Activated effector memory CD4-positive, alpha-beta T cell treated with anti-CD3 and anti-CD28 coated beads, Interleukin-2, amount 50 U/mL, for 16 hours (primary cell): ENCODE measurements at regions not wholly inside any gene's neighbourhood (a gene's known extent, or its start where the extent isn't known, plus 50 kb on each side); places are given as distances from the start of the nearest gene placed in this dataset.
"Not testable (repeated sequence)": the region's sequence is repeated elsewhere in the genome, so short reads cannot be mapped to it uniquely, and the experiment has no call there.

Experiments
- DNase-seq: peaks from one replicate; pipeline ENCODE4 v3.0.0-alpha.2; 2020

DNA sequence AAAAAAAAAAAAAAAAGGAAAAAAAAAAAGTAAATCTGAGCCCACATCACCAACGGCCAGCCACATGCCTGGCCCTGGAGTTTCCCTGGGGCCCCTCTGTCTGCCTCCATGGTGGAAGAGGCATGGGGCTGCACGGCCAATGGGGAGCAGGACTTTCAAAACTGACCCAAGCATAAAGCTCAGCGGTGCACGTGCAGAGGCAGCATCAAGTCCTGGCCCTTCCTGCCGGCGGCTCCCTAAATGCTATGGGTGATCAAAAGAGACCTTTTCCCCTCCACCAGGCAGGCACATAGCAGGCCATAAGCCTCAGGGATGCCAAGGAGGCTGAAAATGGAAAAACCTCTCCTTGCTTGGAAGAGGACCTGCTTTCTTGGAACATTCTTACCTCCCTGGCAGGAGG lies 94.3 kb downstream of the OAT start:
- no peak for DNase-seq

DNA sequence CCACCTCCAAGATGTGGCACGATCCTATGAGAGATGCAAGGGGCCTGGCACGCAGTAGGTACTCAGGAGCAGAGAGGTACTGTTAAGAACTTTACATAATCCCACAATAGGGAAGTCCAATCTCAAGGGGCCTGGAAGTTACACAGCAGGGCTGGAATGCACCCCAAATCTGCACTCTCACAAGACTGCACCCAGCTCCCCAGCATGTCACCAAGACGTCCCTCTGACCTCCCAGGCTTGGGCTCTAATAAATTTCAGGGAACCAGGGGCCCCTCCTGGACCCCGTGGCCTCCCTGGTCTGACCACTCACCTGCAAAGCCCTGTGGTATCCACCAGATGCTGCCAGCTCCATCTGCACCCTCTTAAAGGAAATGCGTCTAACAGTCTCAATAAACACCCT lies 94.9 kb downstream of the OAT start:
- DNase-seq, result no peak

DNA sequence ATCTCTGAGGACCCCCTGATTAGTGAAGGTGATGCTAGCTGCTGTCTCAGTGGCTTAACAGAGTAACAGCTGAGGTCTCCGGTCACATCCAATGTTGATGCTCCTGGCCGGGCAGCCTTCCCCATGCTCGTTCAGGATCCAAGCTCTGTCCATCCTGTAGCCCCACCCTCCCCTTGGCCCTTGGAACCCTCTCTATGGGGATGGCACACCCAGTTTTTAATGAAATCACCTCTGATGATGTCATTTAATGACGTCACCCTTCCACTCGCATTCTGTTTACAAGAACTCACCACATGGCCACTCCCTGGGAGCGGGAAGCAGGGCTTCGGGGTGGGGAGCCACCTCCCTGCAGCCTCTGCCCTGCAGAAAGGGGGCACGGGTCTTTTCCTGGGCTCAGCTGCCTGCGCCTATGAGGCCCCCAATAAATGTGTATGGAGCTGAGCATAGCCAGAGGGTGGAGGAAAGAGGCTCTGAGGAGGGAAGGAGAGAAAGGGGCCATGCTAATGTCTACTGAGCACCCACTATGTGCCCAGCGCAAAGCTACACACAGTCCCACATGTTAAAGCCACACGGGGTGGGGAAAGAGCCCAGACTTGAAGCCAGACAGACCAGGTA lies 95.5 kb downstream of the OAT start:
- no peak for DNase-seq

DNA sequence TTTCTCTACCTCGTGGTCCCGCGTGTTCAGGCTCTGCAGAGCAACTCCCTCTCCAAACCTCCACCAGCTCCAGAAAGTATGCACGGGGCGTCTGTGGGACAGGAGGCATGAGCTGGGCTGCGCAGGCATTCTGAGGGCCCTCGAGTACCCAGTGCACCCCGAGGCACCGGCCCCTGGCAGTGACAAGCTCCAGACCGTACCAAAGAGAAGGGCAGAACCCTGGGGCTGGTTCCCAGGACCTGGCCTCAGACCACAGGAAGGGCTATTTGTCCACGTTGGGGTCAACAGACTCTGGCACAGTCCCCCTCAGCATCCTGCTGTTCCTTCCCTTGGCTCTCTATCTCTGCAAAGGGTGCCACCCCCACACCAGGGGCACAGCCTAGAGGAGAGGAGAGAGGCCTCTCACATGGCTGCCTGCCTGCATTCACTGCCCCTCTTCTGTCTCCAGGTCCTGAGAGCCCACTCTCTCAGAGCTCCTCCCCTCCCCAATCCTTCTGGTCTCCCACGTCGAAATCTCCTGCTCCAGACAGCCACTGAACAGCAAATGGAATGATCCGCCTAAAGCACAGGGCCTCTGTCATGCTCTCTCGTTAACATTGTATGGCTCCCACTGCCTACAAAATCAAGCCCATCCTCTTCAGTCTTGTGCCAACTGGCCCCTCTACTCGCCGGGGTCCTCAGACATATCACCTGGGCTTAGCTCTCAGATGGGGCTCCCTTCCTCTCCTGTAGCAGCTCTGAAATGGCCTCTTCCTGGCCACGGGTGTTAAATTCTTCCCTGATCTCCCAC lies 96.3 kb downstream of the OAT start:
- DNase-seq, result no peak

DNA sequence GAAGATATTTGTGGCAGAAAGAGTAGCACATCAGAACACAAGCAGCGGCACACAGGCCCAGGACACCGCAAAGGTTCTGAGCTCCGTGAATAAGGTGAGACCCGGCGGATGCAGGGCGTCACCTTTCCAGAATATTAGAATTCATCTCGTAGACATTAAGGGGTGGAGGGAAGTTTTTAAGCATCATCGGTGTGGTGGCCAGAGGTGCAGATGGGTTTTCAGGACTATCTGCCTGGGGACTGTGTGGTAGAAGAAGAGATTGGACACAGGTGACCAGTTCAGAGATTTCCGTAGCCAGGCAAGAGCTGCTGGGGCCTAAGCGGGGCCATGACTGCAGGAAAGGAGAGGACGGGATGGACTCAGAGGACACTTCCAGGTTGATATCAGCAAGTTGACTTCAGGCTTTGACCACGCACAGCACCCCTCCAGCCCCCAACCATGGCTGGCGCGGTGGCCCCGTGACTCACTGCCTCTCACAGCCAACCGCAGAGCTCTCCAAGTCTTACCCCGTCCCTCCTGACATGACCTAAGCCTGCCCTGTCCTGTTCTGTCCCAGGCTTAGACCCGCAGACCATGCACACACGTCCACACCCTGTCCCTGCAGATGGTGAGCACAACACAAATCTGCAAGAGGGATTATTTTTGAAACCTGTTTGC lies 97.2 kb downstream of the OAT start:
- no peak for DNase-seq

DNA sequence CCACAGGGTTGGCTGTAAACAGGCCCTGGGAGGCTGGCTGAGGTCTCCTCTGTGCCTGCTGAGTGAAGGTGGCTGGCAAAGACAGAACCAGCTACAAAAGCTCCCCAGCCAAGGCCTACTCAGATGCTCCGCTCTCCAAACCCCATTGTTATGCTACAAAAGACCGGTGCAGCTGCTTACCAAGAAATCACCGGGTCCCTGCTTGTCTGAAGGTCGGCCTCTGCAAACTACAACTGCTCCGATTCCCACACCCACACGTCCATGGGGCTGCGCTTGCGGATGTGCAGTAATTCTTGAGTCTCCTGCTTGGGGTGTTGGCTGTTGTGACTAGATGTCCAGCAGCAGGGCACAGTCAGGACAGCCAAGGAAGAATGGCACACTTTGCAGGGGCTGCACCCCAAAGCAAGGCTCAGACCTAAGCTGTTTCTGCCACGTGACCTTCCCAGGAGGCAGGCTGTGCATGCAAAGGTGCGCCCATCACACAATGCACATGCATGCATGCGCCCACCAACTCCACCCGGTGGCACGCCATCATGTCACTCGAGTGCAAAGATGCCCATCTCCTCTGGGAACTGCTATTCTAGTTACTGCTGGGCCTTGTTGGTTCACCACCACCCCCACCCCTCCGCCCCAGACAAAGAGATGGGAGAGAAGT lies 97.8 kb downstream of the OAT start:
- no peak for DNase-seq

DNA sequence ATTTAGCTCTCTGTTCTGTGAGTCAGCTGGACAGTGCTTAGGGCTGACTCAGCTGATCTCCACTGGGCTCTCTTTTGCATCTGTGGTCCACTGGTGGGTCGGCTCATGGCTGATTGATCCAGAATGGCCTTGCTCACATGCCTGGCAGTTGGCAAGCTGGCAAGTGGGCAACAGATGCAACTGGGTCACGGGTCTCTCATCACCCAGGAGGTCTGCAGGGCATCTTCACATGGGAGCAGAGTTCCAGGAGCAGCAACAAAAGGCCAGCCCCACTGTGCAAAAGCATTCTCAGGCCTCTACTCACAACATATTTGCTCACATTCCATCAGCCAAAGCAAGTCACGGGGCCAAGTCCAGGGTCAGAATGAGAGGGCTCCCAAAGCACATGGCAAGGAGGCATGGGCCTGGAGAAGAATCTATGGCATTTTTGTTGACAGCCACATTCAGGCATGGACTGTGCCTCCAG lies 98.8 kb downstream of the OAT start:
- no peak for DNase-seq

DNA sequence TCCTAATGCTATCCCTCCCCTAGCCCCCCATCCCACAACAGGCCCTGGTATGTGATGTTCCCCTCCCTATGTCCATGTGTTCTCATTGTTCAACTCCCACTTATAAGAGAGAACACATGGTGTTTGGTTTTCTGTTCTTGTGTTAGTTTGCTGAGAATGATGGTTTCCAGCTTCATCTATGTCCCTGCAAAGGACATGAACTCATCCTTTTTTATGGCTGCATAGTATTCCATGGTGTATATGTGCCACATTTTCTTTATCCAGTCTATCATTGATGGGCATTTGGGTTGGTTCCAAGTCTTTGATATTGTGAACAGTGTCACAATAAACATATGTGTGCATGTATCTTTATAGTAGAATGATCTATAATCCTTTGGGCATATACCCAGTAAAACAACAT lies 99.2 kb downstream of the OAT start:
- DNase-seq, result not testable (repeated sequence)

DNA sequence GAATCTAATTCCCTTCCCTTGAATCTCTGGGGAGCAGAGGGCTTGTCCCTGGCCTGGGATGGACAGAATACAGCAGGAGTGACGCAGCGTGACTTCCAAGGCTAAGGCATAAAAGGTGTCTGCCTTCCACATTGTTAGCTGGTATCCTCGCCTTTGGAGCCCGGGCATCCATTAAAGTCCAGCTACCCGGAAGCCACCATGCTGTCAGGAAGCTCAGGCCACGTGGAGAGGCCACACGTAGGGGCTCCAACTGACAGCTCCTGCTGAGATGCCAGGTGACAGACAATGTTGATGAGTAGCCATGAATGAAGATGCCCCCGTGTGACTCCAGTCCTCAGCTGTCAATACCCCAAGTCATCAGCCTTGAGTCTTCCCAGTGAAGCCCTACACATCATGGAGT lies 99.9 kb downstream of the OAT start:
- DNase-seq, result no peak

DNA sequence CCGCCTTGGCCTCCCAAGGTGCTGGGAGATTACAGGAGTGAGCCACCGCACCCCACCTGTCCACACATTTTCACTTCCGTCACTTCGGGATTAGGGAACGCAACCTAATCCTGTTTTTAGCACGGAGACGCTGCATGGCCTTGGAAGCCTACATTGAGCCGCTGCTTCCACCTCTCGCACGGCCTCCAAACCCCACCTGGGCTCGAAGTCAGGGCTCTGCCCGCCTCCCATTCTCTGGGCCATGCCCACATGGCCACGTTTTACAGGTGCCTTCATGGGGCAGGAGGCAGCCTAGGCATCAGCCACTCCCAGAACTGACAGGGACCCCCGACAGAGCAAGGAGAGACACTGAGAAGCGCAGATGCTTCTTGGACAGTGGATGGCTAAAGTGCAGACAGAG lies 100.6 kb downstream of the OAT start:
- no peak for DNase-seq

DNA sequence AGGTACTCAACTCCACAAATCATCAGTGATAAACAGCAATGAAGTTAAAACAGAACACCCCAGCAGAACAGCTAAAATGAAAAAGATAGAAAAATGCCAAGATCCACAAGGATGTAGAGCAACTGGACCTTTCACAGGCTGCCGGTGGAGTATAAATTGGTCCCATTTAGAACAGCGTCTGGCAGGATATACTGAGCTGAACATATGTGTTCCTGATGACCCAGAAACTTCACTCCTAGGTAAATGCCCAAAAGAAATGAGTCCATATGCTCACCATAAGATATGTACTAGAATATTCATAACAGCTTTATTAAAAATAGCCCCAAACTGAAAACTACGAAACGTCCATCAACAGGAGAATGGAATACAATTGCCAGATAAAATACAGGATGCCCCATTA lies 102.4 kb downstream of the OAT start:
- no peak for DNase-seq

DNA sequence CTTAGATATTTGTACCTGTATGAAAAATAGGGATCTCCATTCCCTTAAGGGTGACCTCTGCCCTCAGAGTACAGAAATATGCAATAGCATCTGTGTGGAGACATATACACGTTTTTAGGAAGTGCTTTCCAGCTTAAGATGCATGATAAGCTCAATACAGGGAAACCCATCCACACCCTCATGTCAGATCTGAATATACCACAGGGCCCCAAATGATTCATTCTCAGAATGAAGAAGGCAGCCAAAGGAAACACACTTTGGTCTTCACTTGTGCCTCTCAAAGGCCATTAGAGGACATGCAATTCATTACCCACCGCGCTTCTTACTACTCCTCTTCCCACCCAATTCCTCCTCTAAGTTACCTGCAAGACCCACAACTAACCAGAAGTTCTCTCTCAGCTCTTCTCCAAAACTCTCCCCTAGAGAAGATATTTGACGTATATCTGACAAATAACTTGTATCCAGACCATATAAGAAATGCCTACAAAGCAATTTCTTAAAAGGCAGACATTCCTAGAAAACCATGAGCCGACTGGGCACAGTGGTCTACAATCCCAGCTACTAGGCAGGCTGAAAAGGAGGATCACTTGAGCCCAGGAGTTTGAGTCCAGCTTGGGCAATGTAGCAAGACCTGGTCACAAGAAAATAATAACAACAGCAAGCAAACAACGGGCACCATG lies 103.0 kb downstream of the OAT start:
- no peak for DNase-seq

DNA sequence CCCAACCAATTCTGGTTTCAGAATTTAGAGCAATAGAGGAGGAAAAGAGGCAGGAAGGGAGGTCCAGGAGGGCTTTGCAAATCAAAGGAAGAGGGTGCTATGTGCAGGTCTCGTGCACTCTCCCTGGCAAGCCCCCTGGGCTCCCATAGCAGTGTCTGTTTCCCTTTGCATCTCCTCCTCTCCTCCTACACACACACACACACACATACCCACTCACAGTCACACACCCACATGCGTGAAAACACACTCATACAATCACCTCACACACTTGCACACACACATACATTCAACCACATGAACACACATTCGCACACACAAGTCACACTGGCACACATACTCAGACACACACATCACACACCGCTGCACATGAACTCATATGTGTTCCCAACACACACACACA lies 105.3 kb downstream of the OAT start:
- no peak for DNase-seq

DNA sequence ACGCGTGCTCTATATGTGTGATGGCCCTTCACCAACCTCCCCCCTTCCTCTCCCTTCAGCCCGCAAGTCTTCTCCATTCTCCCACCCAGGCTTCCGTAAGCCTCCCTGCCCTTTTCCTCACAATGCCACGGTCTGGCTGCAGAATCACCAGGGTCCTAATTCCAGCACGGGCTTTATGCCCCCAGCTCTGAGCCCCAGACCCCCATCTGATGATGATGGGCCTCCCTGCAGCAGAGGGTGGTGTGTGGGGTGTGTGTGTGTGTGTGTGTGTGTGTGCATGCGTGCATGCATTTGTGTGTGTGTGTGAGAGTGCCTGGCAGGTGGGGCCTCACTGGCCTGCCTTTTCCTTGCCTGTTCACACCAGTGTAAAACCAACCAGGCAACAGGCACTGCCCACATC lies 109.9 kb downstream of the OAT start:
- DNase-seq, result peak; percentile 22

DNA sequence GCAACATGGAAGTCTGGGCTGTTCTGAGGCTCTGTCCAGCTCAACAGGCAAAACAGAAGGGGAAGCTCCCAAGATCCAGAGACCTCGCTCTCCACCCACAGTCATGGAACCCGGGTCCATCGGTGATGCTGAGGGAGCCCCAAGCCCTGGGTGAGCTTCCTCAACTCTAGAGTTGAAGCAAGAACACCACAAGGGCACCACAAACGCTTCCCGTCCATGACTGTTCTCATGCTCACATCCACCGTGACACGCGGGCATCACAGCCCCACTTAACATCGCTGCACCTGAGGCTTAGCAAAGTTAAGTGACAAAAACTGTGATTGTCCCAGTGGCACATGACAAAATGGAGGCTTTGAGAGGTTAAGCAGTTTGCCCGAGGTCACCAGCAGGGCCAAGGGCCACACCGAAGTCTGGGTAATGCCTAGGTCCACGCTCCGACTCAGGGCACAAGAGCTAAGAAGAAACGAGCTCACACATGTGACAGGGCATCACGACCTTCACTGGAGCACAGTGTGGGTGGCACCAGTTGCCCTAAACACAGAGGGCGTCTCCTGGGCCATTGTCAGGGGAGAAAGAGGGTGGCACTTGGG lies 110.6 kb downstream of the OAT start:
- DNase-seq, result peak; percentile 42

DNA sequence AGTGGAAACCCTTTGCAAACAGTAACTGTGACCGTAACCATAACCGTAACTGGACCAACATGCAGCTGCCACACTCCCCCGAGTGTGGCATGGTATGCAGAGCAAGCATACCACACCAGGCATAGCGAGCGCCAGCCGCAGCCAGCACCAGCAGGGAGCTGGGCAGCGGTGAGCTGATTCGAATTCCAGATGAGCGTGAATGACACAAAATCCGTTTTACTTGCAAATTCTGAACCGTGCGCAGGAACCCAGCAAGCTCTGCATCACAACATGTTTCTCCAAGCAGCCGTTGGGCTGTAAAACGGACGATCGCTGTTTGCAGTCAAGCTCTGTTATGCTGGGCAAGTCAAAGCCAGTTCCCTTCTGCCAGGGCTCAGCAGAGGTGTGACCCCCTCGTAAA lies 111.1 kb downstream of the OAT start:
- DNase-seq, result peak; percentile 16

DNA sequence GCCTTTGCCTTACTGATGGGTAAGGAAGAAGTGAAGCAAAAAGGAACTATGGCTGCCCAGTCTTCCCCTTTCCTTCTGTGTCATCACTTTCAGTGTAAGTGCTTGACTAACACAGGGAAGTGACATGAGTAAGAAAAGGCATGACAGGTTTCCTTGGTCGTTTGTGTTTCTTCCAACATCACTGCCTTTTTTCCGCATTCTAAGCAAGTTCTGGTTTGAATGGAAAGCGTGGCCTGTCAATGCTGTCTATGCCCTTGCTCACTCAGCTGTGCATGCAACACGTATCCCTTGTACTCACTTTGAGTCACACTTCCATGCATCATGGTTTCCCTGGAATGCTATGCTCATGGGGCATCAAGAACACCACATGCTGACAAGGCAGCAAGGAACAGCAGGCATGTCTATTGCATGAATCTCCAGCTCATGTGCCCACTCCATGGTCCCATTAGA lies 111.8 kb downstream of the OAT start:
- DNase-seq, result no peak

DNA sequence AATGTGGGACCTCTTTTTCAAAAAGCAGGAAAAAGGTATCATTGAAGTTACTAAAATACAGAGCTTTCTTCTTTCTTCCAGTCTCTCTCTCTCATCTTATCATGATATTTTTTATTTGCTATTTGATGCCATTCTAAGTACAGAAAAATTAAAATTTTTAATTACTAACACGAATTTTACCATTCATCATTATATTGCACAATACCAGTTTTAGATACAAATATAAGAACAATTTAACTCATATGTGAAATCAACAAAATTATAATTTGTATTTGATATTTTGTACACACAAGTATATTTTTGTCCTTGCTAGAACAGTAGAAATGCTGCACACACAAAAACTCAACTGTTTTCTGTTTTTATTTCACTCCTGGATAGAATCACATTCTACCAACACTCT lies 112.2 kb downstream of the OAT start:
- DNase-seq, result no peak

DNA sequence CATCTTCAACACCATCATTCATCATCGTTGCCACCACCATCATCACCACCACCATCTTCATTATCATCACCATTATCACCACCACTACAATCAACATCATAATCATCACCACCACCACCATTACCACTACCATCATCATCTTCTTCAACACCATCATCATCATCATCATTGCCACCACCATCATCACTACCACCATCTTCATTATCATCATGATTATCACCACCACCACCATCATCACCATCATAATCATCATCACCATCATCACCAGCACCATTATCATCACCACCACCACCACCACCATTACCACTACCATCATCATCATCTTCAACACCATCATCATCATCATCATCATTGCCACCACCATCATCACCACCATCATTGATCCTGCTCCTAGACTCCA lies 112.7 kb downstream of the OAT start:
- no peak for DNase-seq

DNA sequence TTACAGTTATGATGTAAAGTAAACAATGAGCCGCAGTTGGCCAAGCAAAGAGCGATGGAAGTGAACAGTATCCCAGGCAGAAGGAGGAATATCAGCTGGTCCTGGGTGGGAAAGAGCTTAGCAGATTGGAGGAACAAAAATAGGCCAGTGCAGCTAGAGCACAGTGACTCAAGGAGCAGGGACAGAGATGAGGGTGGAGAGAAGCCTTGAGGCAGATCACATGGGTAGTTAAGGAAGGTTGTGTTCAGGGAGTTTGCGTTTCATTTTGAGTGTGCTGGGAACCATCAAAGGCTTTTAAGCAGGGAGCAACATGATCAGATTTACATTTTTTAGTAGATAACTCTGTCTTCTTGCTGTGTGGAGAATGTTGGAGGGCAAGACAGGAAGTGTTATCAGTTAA lies 113.6 kb downstream of the OAT start:
- DNase-seq, result peak; percentile 34

DNA sequence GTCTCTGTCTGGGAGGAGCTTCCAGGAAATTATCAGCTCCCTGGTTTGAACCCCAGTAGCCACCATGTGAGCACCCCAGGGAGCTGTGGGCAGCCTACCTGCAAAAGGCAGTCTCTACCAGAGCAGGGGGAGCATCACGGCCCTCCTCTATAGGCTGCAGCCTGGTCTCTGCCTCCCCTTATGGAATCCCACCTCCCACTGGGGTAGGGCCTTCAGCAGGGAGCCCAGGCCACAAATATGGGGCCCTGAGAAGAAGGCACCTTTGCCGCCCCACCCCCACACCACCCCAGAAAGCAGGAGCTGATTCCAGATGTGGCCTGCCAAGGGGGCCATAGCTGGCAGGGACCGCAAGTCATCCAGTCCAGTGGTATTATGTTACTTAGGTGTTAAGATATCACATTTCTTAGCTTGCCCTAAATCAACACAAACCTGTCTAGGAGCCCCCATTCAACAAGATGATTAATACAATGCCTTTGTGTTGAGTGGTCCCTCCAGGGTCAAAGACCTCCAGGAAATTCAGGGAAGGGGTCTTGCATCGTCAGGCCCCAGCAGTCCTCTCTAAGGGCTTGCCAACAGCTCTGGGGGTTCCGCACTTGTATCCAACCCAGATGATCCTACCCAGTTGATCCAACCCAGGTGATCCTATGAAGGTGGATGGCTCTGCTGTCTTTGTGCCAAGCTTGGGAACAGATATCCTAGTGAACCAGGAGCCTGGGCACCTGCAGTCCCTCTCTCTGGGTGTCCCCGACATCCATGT lies 114.9 kb downstream of the OAT start:
- no peak for DNase-seq

DNA sequence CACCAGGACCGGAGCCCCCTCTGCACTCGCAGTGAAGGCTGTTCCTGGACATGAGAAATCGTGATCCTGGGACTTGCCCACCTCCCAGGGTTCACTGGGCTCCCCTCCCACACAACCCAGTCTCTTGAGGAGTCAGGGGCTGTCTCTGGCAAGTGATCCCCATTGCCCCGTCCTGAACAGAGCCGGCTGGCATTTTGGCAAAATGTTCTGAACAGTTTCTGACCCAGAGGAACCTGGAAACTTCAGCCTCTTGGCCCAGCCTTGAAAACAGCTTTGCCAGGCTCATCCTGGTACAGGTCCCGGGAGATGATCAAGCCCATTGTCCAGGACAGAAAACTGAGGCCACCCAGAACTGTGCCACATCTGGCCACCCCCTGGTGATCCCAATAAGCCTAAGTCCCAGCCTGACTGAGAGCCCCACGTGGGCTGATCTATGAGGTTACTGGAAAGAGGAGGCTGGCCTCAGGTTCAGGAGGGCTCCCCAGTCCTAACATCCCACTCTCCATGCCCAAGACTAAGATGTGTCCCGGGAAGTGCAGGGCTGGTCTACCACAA lies 115.7 kb downstream of the OAT start:
- DNase-seq, result peak; percentile 41
